GM19372 (cell line): ENCODE measurements at regions not wholly inside any gene's neighbourhood (a gene's known extent, or its start where the extent isn't known, plus 50 kb on each side); places are given as distances from the start of the nearest gene placed in this dataset.

Experiments used
- ATAC-seq: cut with Tn5 transposase; IDR thresholded peaks from one replicate; pipeline ENCODE4 v1.9.1; 2021; ENCODE audit warnings: mild to moderate bottlenecking, low read depth, moderate library complexity; ENCODE audit not compliant: unreplicated experiment

DNA sequence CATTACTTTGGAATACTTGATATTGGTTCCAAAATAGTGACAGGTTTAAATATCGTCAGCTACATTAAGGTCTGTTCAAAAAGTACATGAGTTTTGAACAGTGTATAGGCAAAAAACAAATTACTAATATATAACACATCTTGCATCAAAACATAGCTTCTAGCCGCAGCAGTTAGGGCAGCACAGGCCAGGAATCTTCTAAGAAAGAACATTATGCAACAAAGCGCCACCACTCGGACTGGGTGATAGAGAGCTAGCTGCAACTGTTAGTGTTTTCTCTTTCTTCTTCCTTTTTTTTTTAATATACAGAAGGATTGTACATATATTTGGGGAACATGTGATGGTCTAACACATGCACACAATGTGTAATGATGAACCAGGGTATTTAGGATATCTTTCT, 504.5 kb downstream of the NR2F1-AS1 start:
- no peak for ATAC-seq

DNA sequence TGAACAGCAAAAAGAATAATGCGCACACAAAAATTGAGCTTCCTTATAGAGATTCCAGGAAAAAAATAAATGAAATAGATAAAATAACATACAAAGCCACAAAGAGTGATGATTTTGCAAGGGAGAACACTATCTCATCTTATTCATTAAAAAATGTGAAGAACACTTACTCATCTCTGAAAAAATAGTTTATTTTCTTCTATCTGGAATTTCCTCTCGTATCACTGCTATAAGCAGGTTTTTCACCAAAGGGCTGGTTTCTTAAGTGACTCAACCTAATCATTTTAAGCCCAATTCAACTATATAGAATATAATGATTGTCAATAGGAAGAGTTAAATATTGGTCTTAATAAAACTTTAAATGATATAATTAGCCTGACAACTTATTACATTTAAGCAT, 504.9 kb downstream of the NR2F1-AS1 start:
- no peak for ATAC-seq

GRCh38 chr5:93073547-93073946, 507.5 kb downstream of the NR2F1-AS1 start:
- ATAC-seq = no peak

DNA sequence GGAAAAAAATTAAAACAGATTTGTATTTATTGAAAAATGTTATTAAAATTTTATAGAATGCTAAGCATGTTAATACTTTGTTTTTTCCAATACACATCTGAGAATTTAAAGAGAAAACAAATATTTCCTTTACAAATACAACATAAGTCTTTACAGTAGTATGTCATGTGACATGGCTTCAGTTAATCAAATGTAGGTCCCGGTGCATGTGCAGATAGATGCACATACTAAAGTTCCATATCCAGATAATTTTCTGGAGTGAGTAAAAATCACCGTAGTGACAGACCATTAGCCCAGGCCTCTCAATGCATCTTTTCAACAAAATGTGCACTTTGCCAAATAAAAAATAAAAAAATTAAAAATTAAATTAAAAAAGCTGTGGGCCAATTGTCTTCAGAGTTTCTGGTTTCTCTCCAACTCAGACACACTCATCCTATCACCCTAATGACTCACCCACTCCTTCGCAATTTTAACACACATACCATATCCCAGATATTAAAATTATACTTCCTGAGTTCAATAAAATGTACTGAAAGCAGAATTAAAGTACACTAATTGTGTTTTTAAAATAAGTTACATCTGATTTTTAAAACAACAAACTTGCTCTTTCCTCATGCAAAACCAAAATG, 508.1 kb downstream of the NR2F1-AS1 start:
- no peak for ATAC-seq

DNA sequence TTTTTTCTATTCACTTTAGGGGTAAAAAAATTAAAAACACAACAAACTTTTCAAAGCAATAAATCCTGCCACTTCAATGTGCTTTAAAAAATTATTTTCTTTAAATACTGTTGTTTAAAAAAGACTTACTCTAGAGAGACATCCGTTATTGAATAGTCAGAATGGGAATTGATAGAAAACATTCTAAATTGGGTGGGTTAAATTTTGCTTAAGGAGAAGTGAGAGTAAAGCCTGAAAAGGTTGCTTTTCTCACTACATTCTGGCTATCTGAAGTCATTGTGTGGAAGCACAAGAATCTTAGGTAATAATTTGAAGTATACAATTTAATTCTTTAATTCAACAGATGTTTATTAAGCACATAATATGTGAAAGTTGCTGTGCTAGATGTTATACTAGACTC, 509.3 kb downstream of the NR2F1-AS1 start:
- ATAC-seq = no peak

- ATAC-seq = no peak
Measured at GRCh38 chr5:93070938-93071337, 510.1 kb downstream of the NR2F1-AS1 start.

DNA sequence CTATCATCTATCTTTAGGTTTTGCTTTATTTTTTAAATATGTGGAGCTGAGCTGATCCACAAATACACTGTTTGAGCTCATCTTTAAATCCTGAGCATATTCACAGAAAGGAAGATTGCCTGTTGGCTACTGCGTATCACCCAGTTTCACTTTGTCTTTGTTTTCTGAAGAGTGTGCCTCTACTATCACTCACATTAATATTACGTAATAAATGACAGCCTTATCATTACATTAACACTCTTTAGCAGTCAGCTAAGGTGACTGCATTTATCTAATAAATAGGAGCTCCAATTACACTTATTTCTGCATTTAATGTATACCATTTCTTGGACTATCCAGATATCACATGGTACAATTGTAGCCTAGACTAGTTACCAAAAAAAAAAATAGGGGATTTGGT, 511.7 kb downstream of the NR2F1-AS1 start:
- ATAC-seq = no peak

DNA sequence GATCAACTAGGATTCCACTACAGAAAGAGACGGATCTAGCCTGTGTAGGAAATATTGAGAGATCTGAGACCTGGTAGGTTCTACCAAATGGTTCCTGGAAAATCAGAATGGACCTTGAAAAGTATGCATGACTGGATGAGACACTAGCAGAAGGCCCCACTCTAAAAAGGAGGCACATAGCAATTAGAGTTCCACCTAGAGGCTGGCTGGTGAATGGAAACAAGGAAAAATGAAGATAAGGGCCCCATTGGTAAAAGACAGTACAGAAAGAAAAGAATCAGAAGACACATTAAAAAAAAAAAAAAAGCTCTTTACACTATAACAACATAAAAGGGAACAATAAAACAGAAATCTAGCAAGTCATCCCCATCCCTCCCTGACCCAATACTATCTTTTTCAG, 518.5 kb downstream of the NR2F1-AS1 start:
- ATAC-seq = no peak

DNA sequence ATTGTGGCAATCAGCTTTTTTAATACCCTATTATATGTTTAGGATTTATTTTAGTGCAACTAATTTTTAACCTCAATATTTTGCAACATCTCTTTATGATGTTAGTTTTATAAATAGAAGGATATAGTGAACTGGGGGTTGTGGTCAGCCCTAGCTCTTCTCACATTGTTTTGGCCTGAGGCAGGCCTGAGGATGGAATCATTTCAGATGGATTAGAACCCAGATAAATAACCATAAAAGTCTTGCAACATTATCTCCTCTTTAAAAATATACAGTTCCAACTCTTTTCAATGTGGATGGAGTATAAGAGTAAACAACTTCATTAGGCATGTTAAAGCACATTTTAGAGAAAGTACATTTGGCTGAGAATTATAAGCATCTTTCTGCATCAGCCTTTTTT, 522.7 kb downstream of the NR2F1-AS1 start:
- ATAC-seq = no peak

GRCh38 chr5:93057311-93057710, 523.7 kb downstream of the NR2F1-AS1 start:
- ATAC-seq = no peak

GRCh38 chr5:93055971-93056370, 525.0 kb downstream of the NR2F1-AS1 start:
- ATAC-seq = no peak

- ATAC-seq = no peak
Measured at GRCh38 chr5:93055561-93055960, 525.5 kb downstream of the NR2F1-AS1 start.

GRCh38 chr5:93054424-93055163, 526.4 kb downstream of the NR2F1-AS1 start:
- no peak for ATAC-seq

DNA sequence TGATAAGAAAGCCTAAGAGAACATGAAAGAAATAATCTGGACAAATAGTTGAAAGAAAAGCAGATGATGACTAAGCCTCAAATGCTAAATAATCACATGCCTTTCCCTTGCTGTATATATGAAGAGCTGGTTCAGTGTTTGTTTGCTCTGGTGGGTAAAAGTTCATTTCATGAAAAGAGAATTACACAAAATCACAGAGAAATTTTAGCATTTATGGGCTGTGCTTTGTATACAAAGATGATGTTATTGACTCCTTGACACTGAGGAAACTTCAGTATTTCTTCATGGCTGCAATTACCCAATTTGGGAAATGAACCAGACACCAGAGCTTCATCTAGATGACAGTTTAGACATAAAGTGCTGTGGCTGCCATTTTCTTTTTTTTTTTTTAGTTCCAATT, 527.2 kb downstream of the NR2F1-AS1 start:
- no peak for ATAC-seq

DNA sequence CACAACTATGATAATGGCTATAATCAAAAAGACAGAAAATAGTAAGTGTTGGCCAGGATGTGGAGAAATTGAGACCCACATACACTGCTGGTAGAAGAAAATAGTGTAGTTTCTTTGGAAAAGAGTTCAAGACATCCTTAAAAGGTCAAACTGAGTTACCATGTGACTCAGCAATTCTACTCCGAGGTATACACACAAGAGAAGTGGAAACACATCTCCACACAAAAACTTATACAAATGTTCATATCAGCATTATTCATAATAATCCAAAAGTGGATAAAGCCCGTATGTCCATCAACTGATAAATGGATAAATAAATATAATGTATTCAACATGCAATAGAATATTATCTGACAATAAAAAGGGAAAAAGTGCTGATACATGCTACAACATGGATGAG, 532.2 kb downstream of the NR2F1-AS1 start:
- no peak for ATAC-seq

DNA sequence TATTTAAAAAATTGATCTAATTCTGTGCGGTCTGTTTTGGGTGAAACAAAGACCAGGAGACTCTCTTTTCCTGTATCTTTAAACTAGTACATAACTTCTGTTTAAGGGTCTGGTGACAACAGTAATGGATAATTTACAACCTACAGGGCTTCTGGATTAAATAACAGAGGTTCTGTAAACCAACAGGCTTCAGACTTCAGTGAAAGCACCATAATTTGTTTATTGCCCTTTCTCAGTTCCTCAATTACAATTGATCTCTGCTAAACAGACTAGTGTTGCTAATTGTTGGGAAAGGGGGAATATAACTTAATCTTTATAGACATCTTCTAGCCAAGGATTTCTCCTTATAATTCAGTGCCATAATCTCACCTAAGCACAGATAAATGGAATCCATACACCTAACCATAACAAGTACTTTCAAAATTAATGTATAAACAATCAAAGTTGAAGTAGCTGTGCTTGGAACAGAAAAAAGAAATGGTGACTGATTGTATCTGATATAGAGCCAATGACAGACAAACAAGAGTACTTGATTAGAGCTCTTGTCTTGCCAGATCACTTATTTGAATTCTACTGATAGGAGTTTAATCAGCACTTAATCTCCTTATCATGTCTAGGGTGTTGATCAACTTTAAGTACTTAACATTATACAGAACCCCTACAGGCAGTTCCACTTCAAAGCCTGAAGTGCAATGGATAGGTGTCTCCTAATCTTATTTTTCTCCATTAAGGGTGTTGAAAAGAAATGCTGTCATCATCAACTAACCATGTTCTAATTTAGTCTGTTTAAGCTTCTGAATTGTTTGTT, 536.0 kb downstream of the NR2F1-AS1 start:
- ATAC-seq = no peak

GRCh38 chr5:93039888-93040287, 541.1 kb downstream of the NR2F1-AS1 start:
- ATAC-seq = no peak

DNA sequence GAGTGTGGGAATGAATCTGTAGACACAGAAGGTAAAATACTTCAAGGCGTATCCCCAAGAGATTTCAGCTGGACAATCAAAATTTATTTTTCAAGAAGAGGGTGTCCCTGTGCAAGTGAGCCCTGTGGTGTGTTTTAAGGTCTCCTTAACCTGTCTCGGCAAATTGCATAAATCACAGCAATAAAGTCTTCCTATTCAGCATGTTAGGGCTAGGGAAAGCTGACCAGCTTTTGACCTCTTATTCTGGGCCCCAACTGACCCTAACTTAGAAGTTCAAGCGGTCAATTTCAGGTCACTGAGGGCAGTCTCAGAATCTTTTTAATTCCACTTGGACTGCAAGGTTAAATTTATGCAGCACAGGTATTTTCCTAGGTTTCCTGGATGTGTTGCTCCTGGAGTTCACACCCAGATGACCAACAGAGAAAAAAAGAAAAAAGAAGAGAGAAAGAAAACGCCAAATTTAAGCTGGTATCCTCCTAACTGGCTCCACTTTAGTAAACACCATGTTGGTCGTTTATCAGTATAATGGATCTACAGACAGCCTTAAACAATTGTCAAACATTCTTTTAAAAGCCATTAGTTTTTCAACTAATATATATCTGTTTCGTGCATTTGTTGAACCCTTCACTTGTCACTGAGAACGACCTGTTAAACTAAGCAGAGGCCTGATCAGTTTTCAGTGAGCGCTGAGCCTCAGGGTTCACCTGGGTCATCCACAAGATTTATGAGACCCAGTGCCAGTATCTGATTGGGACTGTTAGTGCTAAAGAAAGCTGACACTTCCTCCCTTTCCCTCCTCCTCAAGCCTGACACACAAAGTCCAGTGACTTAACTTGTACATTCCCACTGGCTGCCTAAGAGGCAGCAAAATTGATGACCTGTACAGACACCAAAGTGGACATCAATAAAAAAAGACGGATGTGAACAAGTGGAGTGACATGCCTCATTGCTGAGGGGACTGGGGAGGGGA, 546.1 kb downstream of the NR2F1-AS1 start:
- no peak for ATAC-seq

GRCh38 chr5:93022796-93023447, 558.1 kb downstream of the NR2F1-AS1 start:
- ATAC-seq = no peak

- ATAC-seq = no peak
Measured at GRCh38 chr5:93022211-93022610, 558.8 kb downstream of the NR2F1-AS1 start.
